ENCODE measurements at regions not wholly inside any gene's neighbourhood (a gene's known extent, or its start where the extent isn't known, plus 50 kb on each side); places are given as distances from the start of the nearest gene placed in this dataset.

GRCh38 chr3:145721815-145722214 lies 439.2 kb downstream of the PLOD2 start:
- Histone ChIP-seq H3F3A (ENCODE audit: insufficient read depth, low read length, poor library complexity, severe bottlenecking) (peaks cover 4% of the 10 kb centered on the region), H3K9ac (ENCODE audit: low read length) (no peak overlapping the region), H3K9me2 (ENCODE audit: insufficient read depth, low read length) (no peaks in the 10 kb centered on the region), H3K27me3 (ENCODE audit: insufficient read depth, low read depth, low read length) (no peaks in the 10 kb centered on the region), H3K4me3 (ENCODE audit: low read length) (no peak overlapping the region), H3K9me3 (ENCODE audit: low read length) (no peaks in the 10 kb centered on the region), H4K20me1 (ENCODE audit: insufficient read depth) (no peaks in the 10 kb centered on the region), H2AFZ (ENCODE audit: low read depth, low read length) (no peak overlapping the region), H3K79me2 (replicated peaks; ENCODE audit: insufficient read depth, low read length) (no peaks in the 10 kb centered on the region), H3K4me2 (ENCODE audit: low read length) (no peak overlapping the region), H3K36me3 (ENCODE audit: insufficient read depth, low read length) (no peaks in the 10 kb centered on the region), H3K27ac (ENCODE audit: low read length) (no peak overlapping the region)
- TF ChIP-seq EZH2 (IDR thresholded peaks at IDR 0.05; ENCODE audit: borderline replicate concordance, insufficient read depth, low read length, poor library complexity, severe bottlenecking) = no peak
- TF ChIP-seq CTCF (IDR thresholded peaks at IDR 0.05; ENCODE audit: poor library complexity, severe bottlenecking) = no peak
- no peak for TF ChIP-seq SMC3 (conservative IDR thresholded peaks at IDR 0.05; ENCODE audit: poor library complexity)
- no peak for TF ChIP-seq TAF1 (IDR thresholded peaks at IDR 0.05; ENCODE audit: low read depth)
- no peak for TF ChIP-seq RAD21 (conservative IDR thresholded peaks at IDR 0.05)
- TF ChIP-seq POLR2AphosphoS5 (IDR thresholded peaks at IDR 0.05) = no peak
- TF ChIP-seq EP300 (conservative IDR thresholded peaks at IDR 0.05; ENCODE audit: poor library complexity, severe bottlenecking) = no peak
- no peak for TF ChIP-seq MXI1 (conservative IDR thresholded peaks at IDR 0.05; ENCODE audit: poor library complexity, severe bottlenecking)
- TF ChIP-seq REST (IDR thresholded peaks at IDR 0.05; ENCODE audit: borderline replicate concordance) = no peak

- Histone ChIP-seq H3K9me2 (ENCODE audit: insufficient read depth, low read length) (no peaks in the 10 kb centered on the region), H3K27ac (ENCODE audit: low read length) (no peak overlapping the region), H3K9ac (ENCODE audit: low read length) (no peak overlapping the region), H3K79me2 (replicated peaks; ENCODE audit: insufficient read depth, low read length) (no peaks in the 10 kb centered on the region), H3K4me3 (ENCODE audit: low read length) (no peak overlapping the region), H3F3A (ENCODE audit: insufficient read depth, low read length, poor library complexity, severe bottlenecking) (no peaks in the 10 kb centered on the region), H3K9me3 (ENCODE audit: low read length) (no peaks in the 10 kb centered on the region), H3K4me2 (ENCODE audit: low read length) (no peak overlapping the region), H2AFZ (ENCODE audit: low read depth, low read length) (no peak overlapping the region), H3K36me3 (ENCODE audit: insufficient read depth, low read length) (no peaks in the 10 kb centered on the region), H3K27me3 (ENCODE audit: insufficient read depth, low read depth, low read length) (no peaks in the 10 kb centered on the region), H4K20me1 (ENCODE audit: insufficient read depth) (no peaks in the 10 kb centered on the region)
- TF ChIP-seq MXI1 (conservative IDR thresholded peaks at IDR 0.05; ENCODE audit: poor library complexity, severe bottlenecking) (no peak), CTCF (IDR thresholded peaks at IDR 0.05; ENCODE audit: poor library complexity, severe bottlenecking) (no peak), EZH2 (IDR thresholded peaks at IDR 0.05; ENCODE audit: borderline replicate concordance, insufficient read depth, low read length, poor library complexity, severe bottlenecking) (no peak), TAF1 (IDR thresholded peaks at IDR 0.05; ENCODE audit: low read depth) (no peak), POLR2AphosphoS5 (IDR thresholded peaks at IDR 0.05) (no peak), REST (IDR thresholded peaks at IDR 0.05; ENCODE audit: borderline replicate concordance) (no peak), EP300 (conservative IDR thresholded peaks at IDR 0.05; ENCODE audit: poor library complexity, severe bottlenecking) (no peak), RAD21 (conservative IDR thresholded peaks at IDR 0.05) (no peak), SMC3 (conservative IDR thresholded peaks at IDR 0.05; ENCODE audit: poor library complexity) (no peak)
Measured at GRCh38 chr3:145727476-145727875, 433.5 kb downstream of the PLOD2 start.
